ENCODE measurements at regions not wholly inside any gene's neighbourhood (a gene's known extent, or its start where the extent isn't known, plus 50 kb on each side); places are given as distances from the start of the nearest gene placed in this dataset.

DNA sequence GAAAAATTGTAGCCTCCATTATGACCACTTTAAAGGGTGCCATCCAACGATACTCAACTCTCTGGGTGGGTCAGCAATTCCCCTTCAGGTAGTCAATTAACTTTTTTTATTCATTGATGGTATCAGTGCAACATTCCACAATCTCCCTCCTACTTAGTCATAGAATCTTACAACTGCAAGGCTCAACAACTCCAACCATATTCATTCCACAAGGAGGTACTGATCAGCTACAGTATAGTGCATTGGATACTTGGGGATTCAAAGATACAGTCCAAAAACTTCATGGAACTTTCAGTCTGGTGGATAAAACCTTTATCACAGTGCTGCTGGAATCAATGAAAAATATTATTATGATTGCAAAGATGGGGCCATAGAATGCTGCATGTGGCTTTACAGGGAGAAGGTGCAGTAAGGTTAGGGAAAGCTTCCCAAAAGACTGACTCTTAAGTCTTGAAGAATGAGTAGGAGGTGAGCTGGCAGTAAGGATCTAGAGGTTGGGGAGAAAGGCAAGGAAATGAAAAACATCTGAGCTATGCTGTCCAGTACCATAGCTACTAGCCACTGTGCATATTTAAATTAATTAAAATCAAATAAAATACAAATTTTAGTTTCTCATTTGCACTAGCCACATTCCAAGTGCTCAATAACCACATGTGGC is 314.7 kb upstream of the PRDM1 start:
- Histone ChIP-seq H3K27me3 (ENCODE audit: control insufficient read depth in 1 of 2, insufficient read depth in 2 of 2, low read length in 2 of 2) (no peaks in the 10 kb centered on the region), H3K9me3 (ENCODE audit: low read length) (peaks cover 9% of the 10 kb centered on the region), H3K79me2 (ENCODE audit: insufficient read depth, low read length) (no peaks in the 10 kb centered on the region), H3K4me2 (ENCODE audit: low read depth, low read length) (no peak overlapping the region), H4K20me1 (ENCODE audit: insufficient read depth, low read length) (no peaks in the 10 kb centered on the region), H3K27ac (ENCODE audit: extremely low read length, insufficient read depth, low read length) (no peak overlapping the region), H3K36me3 (replicated peaks in 1 of 2; ENCODE audit: control insufficient read depth in 1 of 2, insufficient read depth in 2 of 2, low read length in 2 of 2) (no peaks in the 10 kb centered on the region), H3K4me1 (ENCODE audit: insufficient read depth, low read length) (no peaks in the 10 kb centered on the region), H3K4me3 (replicated peaks in 1 of 3; ENCODE audit: insufficient read depth in 1 of 3, low read depth in 2 of 3, low read length in 3 of 3) (no peak overlapping the region), H2AFZ (ENCODE audit: low read length) (no peak overlapping the region), H3K9ac (ENCODE audit: insufficient read depth, low read depth, low read length) (no peak overlapping the region)
- WGBS (ENCODE audit: low lambda C conversion rate), result 0% methylated on average over 1 of the region's 1 CpG
- ATAC-seq (no peak), FAIRE-seq (no peak), DNase-seq (ENCODE audit: low spot score) (no peak)
- CTCF ChIA-PET (ENCODE audit: low intra/inter-chr PET ratio, low total read pairs), result no interaction called here
- intact Hi-C loops (cut with micrococcal nuclease; ENCODE audit: unreplicated experiment) (no loop called here), in situ Hi-C loops (cut with HindIII; ENCODE audit: extremely low pct_ligation_motif_present, low pct_unique_long_range_greater_than_20kb) (no loop called here)
- BruUV-seq (replicated peaks), result no TSS peak
- no peak for TF ChIP-seq ZMYM3 (CRISPR knock-in tag; IDR thresholded peaks at IDR 0.05)
- no peak for TF ChIP-seq ZFP37 (CRISPR knock-in tag; IDR thresholded peaks at IDR 0.05; ENCODE audit: borderline replicate concordance)
- no peak for TF ChIP-seq KLF6 (CRISPR knock-in tag; IDR thresholded peaks at IDR 0.05)
- TF ChIP-seq ZSCAN9 (CRISPR knock-in tag; IDR thresholded peaks at IDR 0.05; ENCODE audit: borderline replicate concordance), result no peak
- no peak for TF ChIP-seq SOX13 (IDR thresholded peaks at IDR 0.05)
- TF ChIP-seq SOX13 (CRISPR knock-in tag; conservative IDR thresholded peaks at IDR 0.05 in 1 of 2, IDR thresholded peaks at IDR 0.05 in 1 of 2), result no peak
- TF ChIP-seq, protein P1, sequence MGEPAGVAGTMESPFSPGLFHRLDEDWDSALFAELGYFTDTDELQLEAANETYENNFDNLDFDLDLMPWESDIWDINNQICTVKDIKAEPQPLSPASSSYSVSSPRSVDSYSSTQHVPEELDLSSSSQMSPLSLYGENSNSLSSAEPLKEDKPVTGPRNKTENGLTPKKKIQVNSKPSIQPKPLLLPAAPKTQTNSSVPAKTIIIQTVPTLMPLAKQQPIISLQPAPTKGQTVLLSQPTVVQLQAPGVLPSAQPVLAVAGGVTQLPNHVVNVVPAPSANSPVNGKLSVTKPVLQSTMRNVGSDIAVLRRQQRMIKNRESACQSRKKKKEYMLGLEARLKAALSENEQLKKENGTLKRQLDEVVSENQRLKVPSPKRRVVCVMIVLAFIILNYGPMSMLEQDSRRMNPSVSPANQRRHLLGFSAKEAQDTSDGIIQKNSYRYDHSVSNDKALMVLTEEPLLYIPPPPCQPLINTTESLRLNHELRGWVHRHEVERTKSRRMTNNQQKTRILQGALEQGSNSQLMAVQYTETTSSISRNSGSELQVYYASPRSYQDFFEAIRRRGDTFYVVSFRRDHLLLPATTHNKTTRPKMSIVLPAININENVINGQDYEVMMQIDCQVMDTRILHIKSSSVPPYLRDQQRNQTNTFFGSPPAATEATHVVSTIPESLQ (CRISPR knock-in tag; conservative IDR thresholded peaks at IDR 0.05), result no peak
- no peak for TF ChIP-seq HHEX (CRISPR knock-in tag; IDR thresholded peaks at IDR 0.05)
- no peak for TF ChIP-seq FOXM1 (CRISPR knock-in tag; IDR thresholded peaks at IDR 0.05)
- TF ChIP-seq, protein P2, sequence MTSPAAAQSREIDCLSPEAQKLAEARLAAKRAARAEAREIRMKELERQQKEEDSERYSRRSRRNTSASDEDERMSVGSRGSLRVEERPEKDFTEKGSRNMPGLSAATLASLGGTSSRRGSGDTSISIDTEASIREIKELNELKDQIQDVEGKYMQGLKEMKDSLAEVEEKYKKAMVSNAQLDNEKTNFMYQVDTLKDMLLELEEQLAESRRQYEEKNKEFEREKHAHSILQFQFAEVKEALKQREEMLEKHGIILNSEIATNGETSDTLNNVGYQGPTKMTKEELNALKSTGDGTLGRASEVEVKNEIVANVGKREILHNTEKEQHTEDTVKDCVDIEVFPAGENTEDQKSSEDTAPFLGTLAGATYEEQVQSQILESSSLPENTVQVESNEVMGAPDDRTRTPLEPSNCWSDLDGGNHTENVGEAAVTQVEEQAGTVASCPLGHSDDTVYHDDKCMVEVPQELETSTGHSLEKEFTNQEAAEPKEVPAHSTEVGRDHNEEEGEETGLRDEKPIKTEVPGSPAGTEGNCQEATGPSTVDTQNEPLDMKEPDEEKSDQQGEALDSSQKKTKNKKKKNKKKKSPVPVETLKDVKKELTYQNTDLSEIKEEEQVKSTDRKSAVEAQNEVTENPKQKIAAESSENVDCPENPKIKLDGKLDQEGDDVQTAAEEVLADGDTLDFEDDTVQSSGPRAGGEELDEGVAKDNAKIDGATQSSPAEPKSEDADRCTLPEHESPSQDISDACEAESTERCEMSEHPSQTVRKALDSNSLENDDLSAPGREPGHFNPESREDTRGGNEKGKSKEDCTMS (CRISPR knock-in tag; conservative IDR thresholded peaks at IDR 0.05), result no peak
- no peak for TF ChIP-seq ZSCAN12 (CRISPR knock-in tag; IDR thresholded peaks at IDR 0.05)
- no peak for TF ChIP-seq SMAD3 (CRISPR knock-in tag; IDR thresholded peaks at IDR 0.05)
- TF ChIP-seq NFYC (CRISPR knock-in tag; IDR thresholded peaks at IDR 0.05), result no peak
- no peak for TF ChIP-seq CREB1 (IDR thresholded peaks at IDR 0.05)
- TF ChIP-seq CREB1 (CRISPR knock-in tag; IDR thresholded peaks at IDR 0.05), result no peak
- no peak for TF ChIP-seq ZNF720 (CRISPR knock-in tag; IDR thresholded peaks at IDR 0.05)
- no peak for TF ChIP-seq HMGA1 (CRISPR knock-in tag; conservative IDR thresholded peaks at IDR 0.05)
- POLR2A ChIA-PET, result no interaction called here
